ENCODE measurements at regions not wholly inside any gene's neighbourhood (a gene's known extent, or its start where the extent isn't known, plus 50 kb on each side); places are given as distances from the start of the nearest gene placed in this dataset.

- Histone ChIP-seq H3K9me3 (no peaks in the 10 kb centered on the region), H3K4me1 (no peaks in the 10 kb centered on the region), H3K36me3 (no peaks in the 10 kb centered on the region), H3K27me3 (no peaks in the 10 kb centered on the region), H3K27ac (no peak overlapping the region), H3K4me3 (replicated peaks in 1 of 3) (no peak overlapping the region)
- WGBS, 2 donors, result 67 to 68% methylated on average over 4 of the region's 4 CpGs
- intact Hi-C loops (cut with DNase I), result no loop called here
- TF ChIP-seq POLR2A (IDR thresholded peaks at IDR 0.05) (no peak), CTCF (IDR thresholded peaks at IDR 0.05) (no peak)
- DNase-seq, result no peak
These were observed 322.9 kb downstream of the RAPGEF2 start for GRCh38 chr4:159425737-159426305.

- WGBS, 2 donors, result 96 to 97% methylated on average over 5 of the region's 5 CpGs
- Histone ChIP-seq H3K4me1 (no peaks in the 10 kb centered on the region), H3K36me3 (no peaks in the 10 kb centered on the region), H3K27ac (no peak overlapping the region), H3K27me3 (no peaks in the 10 kb centered on the region), H3K9me3 (no peaks in the 10 kb centered on the region), H3K4me3 (replicated peaks in 1 of 3) (no peak overlapping the region)
- intact Hi-C loops (cut with DNase I), result no loop called here
- DNase-seq, result no peak
- no peak for TF ChIP-seq POLR2A (IDR thresholded peaks at IDR 0.05)
- TF ChIP-seq CTCF (IDR thresholded peaks at IDR 0.05), result no peak
These were observed 325.4 kb downstream of the RAPGEF2 start for GRCh38 chr4:159428293-159428692.

DNA sequence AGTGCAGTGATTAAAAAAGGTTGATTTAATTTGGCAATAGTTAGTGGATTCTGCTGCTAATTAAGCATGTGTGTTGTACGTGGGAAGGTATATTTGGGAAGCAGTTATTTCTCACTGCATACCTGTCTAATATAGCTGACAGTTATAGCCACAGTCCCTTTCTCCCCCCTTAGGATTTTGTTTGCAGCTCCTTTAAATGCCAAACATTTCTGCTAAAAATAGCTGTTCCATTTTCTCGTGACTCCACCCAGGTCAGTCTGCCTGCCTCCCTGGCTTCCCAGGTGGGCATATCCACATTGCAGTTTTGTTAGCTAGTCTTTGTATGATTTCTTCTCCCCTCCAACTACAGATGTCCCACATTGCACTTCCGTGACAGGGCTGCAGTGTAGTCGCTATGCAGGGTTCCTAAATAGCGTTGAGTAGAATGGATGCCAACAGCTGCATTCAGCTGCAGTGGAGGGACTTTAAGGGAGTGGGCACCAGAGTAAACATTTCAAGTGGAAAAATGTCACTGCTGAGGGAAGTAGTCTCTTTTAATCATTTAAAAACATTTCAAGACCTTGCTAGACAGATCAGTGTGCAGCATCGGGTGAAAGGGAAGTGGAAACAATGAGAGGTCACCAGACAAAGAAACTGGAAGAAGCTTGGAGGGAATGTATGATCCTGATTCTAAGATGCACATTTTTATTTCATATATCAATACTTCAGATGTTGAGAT lies 326.3 kb downstream of the RAPGEF2 start:
- H3K9me3 ChIP-seq, result no peaks in the 10 kb centered on the region
- no peaks in the 10 kb centered on the region for H3K4me1 ChIP-seq
- WGBS, 2 donors, result 42 to 46% methylated on average over 6 of the region's 6 CpGs
- no peak for TF ChIP-seq CTCF (IDR thresholded peaks at IDR 0.05)
- TF ChIP-seq POLR2A (IDR thresholded peaks at IDR 0.05), result no peak
- H3K27me3 ChIP-seq, result no peaks in the 10 kb centered on the region
- no peaks in the 10 kb centered on the region for H3K36me3 ChIP-seq
- DNase-seq, result no peak
- H3K4me3 ChIP-seq (replicated peaks in 1 of 3), result no peak overlapping the region
- intact Hi-C loops (cut with DNase I), result no loop called here
- H3K27ac ChIP-seq, result no peak overlapping the region

DNA sequence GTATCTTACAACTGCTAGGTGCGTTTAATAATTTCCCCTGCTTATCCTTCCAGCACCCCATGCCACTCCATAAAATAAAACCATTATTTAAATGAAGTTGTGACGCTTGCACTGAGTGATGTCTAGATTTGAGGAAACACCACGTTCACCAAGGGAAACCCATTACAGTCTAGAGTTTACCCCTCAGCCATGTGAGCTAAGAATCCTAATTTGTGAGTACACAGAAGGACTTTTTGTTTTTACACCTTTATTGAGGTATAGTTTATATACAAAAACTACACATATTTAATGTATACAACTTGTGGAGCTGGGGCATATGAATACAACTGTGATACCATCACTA lies 326.8 kb downstream of the RAPGEF2 start:
- Histone ChIP-seq H3K27ac (no peak overlapping the region), H3K27me3 (no peaks in the 10 kb centered on the region), H3K9me3 (no peaks in the 10 kb centered on the region), H3K4me3 (replicated peaks in 1 of 3) (no peak overlapping the region), H3K36me3 (no peaks in the 10 kb centered on the region), H3K4me1 (no peaks in the 10 kb centered on the region)
- 73 to 82% methylated on average over 3 of the region's 3 CpGs for WGBS, 2 donors
- no peak for TF ChIP-seq CTCF (IDR thresholded peaks at IDR 0.05)
- no peak for TF ChIP-seq POLR2A (IDR thresholded peaks at IDR 0.05)
- intact Hi-C loops (cut with DNase I), result no loop called here
- DNase-seq, result no peak

DNA sequence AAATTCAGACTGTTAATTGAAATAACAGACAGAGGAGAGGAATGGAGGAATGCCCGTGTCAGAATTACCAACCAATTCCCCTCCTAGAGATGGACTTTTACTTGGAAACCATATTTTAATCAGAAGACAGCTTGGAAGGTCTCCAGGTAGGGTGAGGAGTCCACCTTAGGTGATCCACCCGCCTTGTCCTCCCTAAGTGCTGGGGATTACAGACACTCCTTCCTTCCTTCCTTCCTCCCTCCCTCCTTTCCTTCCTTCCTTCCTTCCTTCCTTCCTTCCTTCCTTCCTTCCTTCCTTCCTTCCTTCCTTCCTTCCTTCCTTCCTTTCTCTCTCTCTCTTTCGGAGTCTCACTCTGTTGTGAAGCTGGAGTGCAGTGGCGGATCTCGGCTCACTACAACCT lies 328.0 kb downstream of the RAPGEF2 start:
- intact Hi-C loops (cut with DNase I), result no loop called here
- no peak for DNase-seq
- Histone ChIP-seq H3K9me3 (no peaks in the 10 kb centered on the region), H3K4me3 (replicated peaks in 1 of 3) (no peak overlapping the region), H3K27ac (no peak overlapping the region), H3K36me3 (no peaks in the 10 kb centered on the region), H3K4me1 (no peaks in the 10 kb centered on the region), H3K27me3 (no peaks in the 10 kb centered on the region)
- no peak for TF ChIP-seq CTCF (IDR thresholded peaks at IDR 0.05)
- TF ChIP-seq POLR2A (IDR thresholded peaks at IDR 0.05), result no peak
- 93 to 94% methylated on average over 5 of the region's 5 CpGs for WGBS, 2 donors
